SK-N-SH (cell line): ENCODE measurements at regions not wholly inside any gene's neighbourhood (a gene's known extent, or its start where the extent isn't known, plus 50 kb on each side); places are given as distances from the start of the nearest gene placed in this dataset.

Experiments used
- EZH2phosphoT487 ChIP-seq: fragments of 200-600 bp; sonication (generic); IDR thresholded peaks from 2 replicates; pipeline ENCODE4 v1.6.1; 2017; ENCODE audit warnings: low read depth, mixed run types, mild to moderate bottlenecking, antibody characterized with exemption, moderate library complexity, borderline replicate concordance
- FOXM1 ChIP-seq: IDR thresholded peaks from 2 replicates; pipeline ENCODE4 v1.4.0; 2012; ENCODE audit warnings: low read depth, mild to moderate bottlenecking
- NFIC ChIP-seq: IDR thresholded peaks from 2 replicates; pipeline ENCODE4 v1.4.0; 2012; ENCODE audit warnings: borderline replicate concordance
- POLR2AphosphoS5 ChIP-seq: IDR thresholded peaks from 2 replicates; pipeline ENCODE4 v1.6.1; 2012; ENCODE audit warnings: low read depth, low read length
- RCOR1 ChIP-seq: fragments of 150-350 bp; IDR thresholded peaks from 2 replicates; pipeline ENCODE4 v1.6.1; 2017; ENCODE audit warnings: antibody characterized with exemption, low read length
- RFX5 ChIP-seq: IDR thresholded peaks from 2 replicates; pipeline ENCODE4 v1.6.1; 2012; ENCODE audit warnings: mild to moderate bottlenecking, improper control_type of control experiment, low read length
- SMC3 ChIP-seq: IDR thresholded peaks from 2 replicates; pipeline ENCODE4 v1.6.1; 2012; ENCODE audit warnings: low read depth, low read length, improper control_type of control experiment
- TEAD4 ChIP-seq: IDR thresholded peaks from 2 replicates; pipeline ENCODE4 v1.4.0; 2012; ENCODE audit warnings: mild to moderate bottlenecking, borderline replicate concordance; ENCODE audit not compliant: insufficient read depth
- TF ChIP-seq, protein P1 (sequence below): IDR thresholded peaks from 2 replicates; pipeline ENCODE4 v1.4.0; 2012; ENCODE audit warnings: low read depth
- TF ChIP-seq, protein P2 (sequence below): fragments of 200-600 bp; sonication (generic); IDR thresholded peaks from 2 replicates; pipeline ENCODE4 v1.6.1; 2017; ENCODE audit warnings: antibody characterized with exemption, mild to moderate bottlenecking, moderate library complexity
- TF ChIP-seq, protein P3 (sequence below): IDR thresholded peaks from 2 replicates; pipeline ENCODE4 v1.4.0; 2012; ENCODE audit warnings: low read depth, borderline replicate concordance
- TF ChIP-seq, protein P4 (sequence below): fragments of 150-350 bp; IDR thresholded peaks from 2 replicates; pipeline ENCODE4 v1.6.1; 2016; ENCODE audit warnings: mild to moderate bottlenecking, low read depth, low read length
- TF ChIP-seq, protein P5 (sequence below): IDR thresholded peaks from 2 replicates; pipeline ENCODE4 v1.6.1; 2012; ENCODE audit warnings: mild to moderate bottlenecking, low read depth, low read length, moderate library complexity

DNA sequence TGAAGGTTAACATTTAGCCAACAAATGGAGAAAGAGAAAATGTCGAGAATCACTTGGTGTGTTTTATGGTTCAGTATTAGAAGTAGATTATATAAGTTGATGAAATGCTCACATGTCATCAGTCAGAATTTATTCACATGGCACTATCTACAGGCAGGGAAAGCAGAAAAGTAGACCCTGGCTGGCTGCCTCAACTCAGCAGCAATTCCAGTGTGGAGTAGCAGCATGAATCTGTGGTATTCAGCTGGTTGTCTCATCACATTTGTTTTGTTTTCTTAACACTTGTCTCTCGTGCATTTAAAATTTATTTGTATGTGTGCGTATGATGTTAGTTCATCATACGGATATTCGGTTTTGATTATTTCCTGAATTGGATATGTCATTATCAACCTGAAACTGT, 153.5 kb upstream of the OR13F1 start:
- TF ChIP-seq RCOR1 (no peak), RFX5 (no peak), POLR2AphosphoS5 (no peak), FOXM1 (no peak), TEAD4 (no peak), SMC3 (no peak), NFIC (no peak), EZH2phosphoT487 (no peak)
- TF ChIP-seq, protein P1, sequence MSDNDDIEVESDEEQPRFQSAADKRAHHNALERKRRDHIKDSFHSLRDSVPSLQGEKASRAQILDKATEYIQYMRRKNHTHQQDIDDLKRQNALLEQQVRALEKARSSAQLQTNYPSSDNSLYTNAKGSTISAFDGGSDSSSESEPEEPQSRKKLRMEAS, result no peak
- TF ChIP-seq, protein P2, sequence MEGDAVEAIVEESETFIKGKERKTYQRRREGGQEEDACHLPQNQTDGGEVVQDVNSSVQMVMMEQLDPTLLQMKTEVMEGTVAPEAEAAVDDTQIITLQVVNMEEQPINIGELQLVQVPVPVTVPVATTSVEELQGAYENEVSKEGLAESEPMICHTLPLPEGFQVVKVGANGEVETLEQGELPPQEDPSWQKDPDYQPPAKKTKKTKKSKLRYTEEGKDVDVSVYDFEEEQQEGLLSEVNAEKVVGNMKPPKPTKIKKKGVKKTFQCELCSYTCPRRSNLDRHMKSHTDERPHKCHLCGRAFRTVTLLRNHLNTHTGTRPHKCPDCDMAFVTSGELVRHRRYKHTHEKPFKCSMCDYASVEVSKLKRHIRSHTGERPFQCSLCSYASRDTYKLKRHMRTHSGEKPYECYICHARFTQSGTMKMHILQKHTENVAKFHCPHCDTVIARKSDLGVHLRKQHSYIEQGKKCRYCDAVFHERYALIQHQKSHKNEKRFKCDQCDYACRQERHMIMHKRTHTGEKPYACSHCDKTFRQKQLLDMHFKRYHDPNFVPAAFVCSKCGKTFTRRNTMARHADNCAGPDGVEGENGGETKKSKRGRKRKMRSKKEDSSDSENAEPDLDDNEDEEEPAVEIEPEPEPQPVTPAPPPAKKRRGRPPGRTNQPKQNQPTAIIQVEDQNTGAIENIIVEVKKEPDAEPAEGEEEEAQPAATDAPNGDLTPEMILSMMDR, result no peak
- TF ChIP-seq, protein P3, sequence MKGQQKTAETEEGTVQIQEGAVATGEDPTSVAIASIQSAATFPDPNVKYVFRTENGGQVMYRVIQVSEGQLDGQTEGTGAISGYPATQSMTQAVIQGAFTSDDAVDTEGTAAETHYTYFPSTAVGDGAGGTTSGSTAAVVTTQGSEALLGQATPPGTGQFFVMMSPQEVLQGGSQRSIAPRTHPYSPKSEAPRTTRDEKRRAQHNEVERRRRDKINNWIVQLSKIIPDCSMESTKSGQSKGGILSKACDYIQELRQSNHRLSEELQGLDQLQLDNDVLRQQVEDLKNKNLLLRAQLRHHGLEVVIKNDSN, result no peak
- TF ChIP-seq, protein P4, sequence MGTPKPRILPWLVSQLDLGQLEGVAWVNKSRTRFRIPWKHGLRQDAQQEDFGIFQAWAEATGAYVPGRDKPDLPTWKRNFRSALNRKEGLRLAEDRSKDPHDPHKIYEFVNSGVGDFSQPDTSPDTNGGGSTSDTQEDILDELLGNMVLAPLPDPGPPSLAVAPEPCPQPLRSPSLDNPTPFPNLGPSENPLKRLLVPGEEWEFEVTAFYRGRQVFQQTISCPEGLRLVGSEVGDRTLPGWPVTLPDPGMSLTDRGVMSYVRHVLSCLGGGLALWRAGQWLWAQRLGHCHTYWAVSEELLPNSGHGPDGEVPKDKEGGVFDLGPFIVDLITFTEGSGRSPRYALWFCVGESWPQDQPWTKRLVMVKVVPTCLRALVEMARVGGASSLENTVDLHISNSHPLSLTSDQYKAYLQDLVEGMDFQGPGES, result no peak
- TF ChIP-seq, protein P5, sequence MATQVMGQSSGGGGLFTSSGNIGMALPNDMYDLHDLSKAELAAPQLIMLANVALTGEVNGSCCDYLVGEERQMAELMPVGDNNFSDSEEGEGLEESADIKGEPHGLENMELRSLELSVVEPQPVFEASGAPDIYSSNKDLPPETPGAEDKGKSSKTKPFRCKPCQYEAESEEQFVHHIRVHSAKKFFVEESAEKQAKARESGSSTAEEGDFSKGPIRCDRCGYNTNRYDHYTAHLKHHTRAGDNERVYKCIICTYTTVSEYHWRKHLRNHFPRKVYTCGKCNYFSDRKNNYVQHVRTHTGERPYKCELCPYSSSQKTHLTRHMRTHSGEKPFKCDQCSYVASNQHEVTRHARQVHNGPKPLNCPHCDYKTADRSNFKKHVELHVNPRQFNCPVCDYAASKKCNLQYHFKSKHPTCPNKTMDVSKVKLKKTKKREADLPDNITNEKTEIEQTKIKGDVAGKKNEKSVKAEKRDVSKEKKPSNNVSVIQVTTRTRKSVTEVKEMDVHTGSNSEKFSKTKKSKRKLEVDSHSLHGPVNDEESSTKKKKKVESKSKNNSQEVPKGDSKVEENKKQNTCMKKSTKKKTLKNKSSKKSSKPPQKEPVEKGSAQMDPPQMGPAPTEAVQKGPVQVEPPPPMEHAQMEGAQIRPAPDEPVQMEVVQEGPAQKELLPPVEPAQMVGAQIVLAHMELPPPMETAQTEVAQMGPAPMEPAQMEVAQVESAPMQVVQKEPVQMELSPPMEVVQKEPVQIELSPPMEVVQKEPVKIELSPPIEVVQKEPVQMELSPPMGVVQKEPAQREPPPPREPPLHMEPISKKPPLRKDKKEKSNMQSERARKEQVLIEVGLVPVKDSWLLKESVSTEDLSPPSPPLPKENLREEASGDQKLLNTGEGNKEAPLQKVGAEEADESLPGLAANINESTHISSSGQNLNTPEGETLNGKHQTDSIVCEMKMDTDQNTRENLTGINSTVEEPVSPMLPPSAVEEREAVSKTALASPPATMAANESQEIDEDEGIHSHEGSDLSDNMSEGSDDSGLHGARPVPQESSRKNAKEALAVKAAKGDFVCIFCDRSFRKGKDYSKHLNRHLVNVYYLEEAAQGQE, result no peak
